SK-N-SH treated with all-trans-retinoic acid at 6 μM for 48 hours (cell line): ENCODE measurements at regions not wholly inside any gene's neighbourhood (a gene's known extent, or its start where the extent isn't known, plus 50 kb on each side); places are given as distances from the start of the nearest gene placed in this dataset.

ENCODE experiments used
- ATAC-seq: fragments of 200-7000 bp; cut with Tn5 transposase; 3 replicates; pipeline ENCODE4 v1.9.1; 2020; ENCODE audit warnings: mild to moderate bottlenecking, moderate library complexity
- ARNTL ChIP-seq: fragments of 450-650 bp; formaldehyde crosslinking; IDR thresholded peaks from 2 replicates; pipeline ENCODE4 v1.5.0; 2020; ENCODE audit warnings: low read depth, mild to moderate bottlenecking, moderate library complexity, borderline replicate concordance
- BACH2 ChIP-seq: fragments of 250-450 bp; sonication (Bioruptor Pico); IDR thresholded peaks from 2 replicates; pipeline ENCODE4 v1.9.0; 2021; ENCODE audit warnings: mild to moderate bottlenecking, borderline replicate concordance
- CREB5 ChIP-seq: fragments of 250-450 bp; sonication (Bioruptor Pico); IDR thresholded peaks from 2 replicates; pipeline ENCODE4 v1.5.1; 2020; ENCODE audit warnings: low read depth, mild to moderate bottlenecking, moderate library complexity
- CSDC2 ChIP-seq: fragments of 250-450 bp; sonication (Bioruptor Pico); IDR thresholded peaks from 2 replicates; pipeline ENCODE4 v1.5.0; 2020; ENCODE audit warnings: mild to moderate bottlenecking, moderate library complexity
- CSRNP3 ChIP-seq: fragments of 250-450 bp; sonication (Bioruptor Pico); IDR thresholded peaks from 2 replicates; pipeline ENCODE4 v1.5.1; 2021; ENCODE audit warnings: mild to moderate bottlenecking, moderate library complexity
- ESRRG ChIP-seq: fragments of 250-450 bp; sonication (Bioruptor Pico); IDR thresholded peaks from 2 replicates; pipeline ENCODE4 v1.6.1; 2021; ENCODE audit warnings: mild to moderate bottlenecking
- GLIS3 ChIP-seq: fragments of 250-450 bp; sonication (Bioruptor Pico); IDR thresholded peaks from 2 replicates; pipeline ENCODE4 v1.5.0; 2020; ENCODE audit warnings: mild to moderate bottlenecking, moderate library complexity
- ISL1 ChIP-seq: fragments of 250-450 bp; sonication (Bioruptor Pico); IDR thresholded peaks from 2 replicates; pipeline ENCODE4 v2.1.2; 2022; ENCODE audit warnings: mild to moderate bottlenecking, moderate library complexity
- OSR1 ChIP-seq: fragments of 250-450 bp; sonication (Bioruptor Pico); IDR thresholded peaks from 2 replicates; pipeline ENCODE4 v1.8.0; 2022; ENCODE audit warnings: moderate library complexity, mild to moderate bottlenecking, inconsistent platforms
- POU6F1 ChIP-seq: fragments of 250-450 bp; sonication (Bioruptor Pico); IDR thresholded peaks from 2 replicates; pipeline ENCODE4 v1.8.0; 2021; ENCODE audit warnings: low read depth, mild to moderate bottlenecking, moderate library complexity, borderline replicate concordance
- PPARA ChIP-seq: fragments of 250-450 bp; sonication (Bioruptor Pico); IDR thresholded peaks from 2 replicates; pipeline ENCODE4 v1.5.0; 2020; ENCODE audit warnings: mild to moderate bottlenecking, borderline replicate concordance
- RARB ChIP-seq: fragments of 250-450 bp; sonication (Bioruptor Pico); IDR thresholded peaks from 2 replicates; pipeline ENCODE4 v1.8.0; 2021; ENCODE audit warnings: mild to moderate bottlenecking, moderate library complexity
- SNAI2 ChIP-seq: fragments of 250-450 bp; sonication (Bioruptor Pico); IDR thresholded peaks from 2 replicates; pipeline ENCODE4 v1.5.0; 2020; ENCODE audit warnings: mild to moderate bottlenecking, moderate library complexity
- TCF4 ChIP-seq: fragments of 250-450 bp; sonication (Bioruptor Pico); IDR thresholded peaks from 2 replicates; pipeline ENCODE4 v1.8.0; 2021; ENCODE audit warnings: mild to moderate bottlenecking, moderate library complexity, borderline replicate concordance
- TOX ChIP-seq: fragments of 250-450 bp; sonication (Bioruptor Pico); IDR thresholded peaks from 2 replicates; pipeline ENCODE4 v1.8.0; 2021; ENCODE audit warnings: mild to moderate bottlenecking, moderate library complexity, borderline replicate concordance
- ZC3H10 ChIP-seq: fragments of 250-450 bp; sonication (Bioruptor Pico); IDR thresholded peaks from 2 replicates; pipeline ENCODE4 v1.5.1; 2021; ENCODE audit warnings: mild to moderate bottlenecking, moderate library complexity
- ZFP3 ChIP-seq: fragments of 250-450 bp; sonication (Bioruptor Pico); IDR thresholded peaks from 2 replicates; pipeline ENCODE4 v1.5.0; 2020; ENCODE audit warnings: mild to moderate bottlenecking, moderate library complexity
- ZFP30 ChIP-seq: fragments of 450-650 bp; formaldehyde crosslinking; IDR thresholded peaks from 2 replicates; pipeline ENCODE4 v1.5.0; 2022; ENCODE audit warnings: mild to moderate bottlenecking, moderate library complexity
- ZNF565 ChIP-seq: fragments of 450-650 bp; formaldehyde crosslinking; conservative IDR thresholded peaks from 2 replicates; pipeline ENCODE4 v1.5.0; 2020; ENCODE audit warnings: low read depth, mild to moderate bottlenecking, moderate library complexity
- ZNF70 ChIP-seq: fragments of 450-650 bp; formaldehyde crosslinking; IDR thresholded peaks from 2 replicates; pipeline ENCODE4 v1.5.0; 2020; ENCODE audit warnings: mild to moderate bottlenecking, moderate library complexity
- ZNF8 ChIP-seq: fragments of 450-650 bp; formaldehyde crosslinking; IDR thresholded peaks from 2 replicates; pipeline ENCODE4 v1.5.0; 2020; ENCODE audit warnings: mild to moderate bottlenecking, moderate library complexity
- TF ChIP-seq, protein P1 (sequence below): fragments of 250-450 bp; sonication (Bioruptor Pico); IDR thresholded peaks from 2 replicates; pipeline ENCODE4 v1.5.0; 2020; ENCODE audit warnings: mild to moderate bottlenecking, moderate library complexity

DNA sequence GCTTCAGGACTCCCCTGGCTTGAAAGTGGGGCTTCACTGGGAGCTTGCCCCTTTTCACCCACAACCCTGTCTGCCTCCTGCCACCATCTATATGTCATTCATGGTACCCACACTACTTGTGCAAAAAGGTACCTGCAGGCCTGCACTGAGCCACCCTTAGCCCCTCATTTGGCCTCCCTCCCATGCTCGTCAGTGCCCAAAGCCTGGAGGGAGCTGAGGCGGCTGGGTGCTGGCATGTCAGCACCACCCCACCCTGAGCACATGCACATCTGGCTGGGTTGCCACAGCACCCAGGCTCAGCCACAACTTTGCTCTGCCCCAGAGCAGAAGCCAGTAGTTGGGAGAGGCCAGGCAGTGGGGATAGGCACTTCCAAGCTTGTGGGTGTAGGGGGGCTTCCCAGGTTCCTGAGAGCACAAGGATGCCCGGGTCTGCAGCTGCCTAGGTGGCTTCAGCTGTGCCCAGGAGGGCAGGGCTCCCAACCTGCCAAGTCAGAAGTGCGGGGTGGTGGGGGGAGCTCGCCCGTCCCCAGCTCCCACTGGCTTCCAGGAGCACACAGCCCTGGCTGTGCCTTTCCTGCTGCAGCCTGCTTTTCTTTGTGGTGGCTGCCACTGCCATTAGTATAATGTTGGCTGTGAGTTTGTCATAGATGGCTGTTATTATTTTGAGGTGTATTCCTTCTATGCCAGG, 1054.6 kb upstream of the EPHA6 start:
- TF ChIP-seq ZNF565: no peak
- no peak for TF ChIP-seq ZFP30
- TF ChIP-seq, protein P1, sequence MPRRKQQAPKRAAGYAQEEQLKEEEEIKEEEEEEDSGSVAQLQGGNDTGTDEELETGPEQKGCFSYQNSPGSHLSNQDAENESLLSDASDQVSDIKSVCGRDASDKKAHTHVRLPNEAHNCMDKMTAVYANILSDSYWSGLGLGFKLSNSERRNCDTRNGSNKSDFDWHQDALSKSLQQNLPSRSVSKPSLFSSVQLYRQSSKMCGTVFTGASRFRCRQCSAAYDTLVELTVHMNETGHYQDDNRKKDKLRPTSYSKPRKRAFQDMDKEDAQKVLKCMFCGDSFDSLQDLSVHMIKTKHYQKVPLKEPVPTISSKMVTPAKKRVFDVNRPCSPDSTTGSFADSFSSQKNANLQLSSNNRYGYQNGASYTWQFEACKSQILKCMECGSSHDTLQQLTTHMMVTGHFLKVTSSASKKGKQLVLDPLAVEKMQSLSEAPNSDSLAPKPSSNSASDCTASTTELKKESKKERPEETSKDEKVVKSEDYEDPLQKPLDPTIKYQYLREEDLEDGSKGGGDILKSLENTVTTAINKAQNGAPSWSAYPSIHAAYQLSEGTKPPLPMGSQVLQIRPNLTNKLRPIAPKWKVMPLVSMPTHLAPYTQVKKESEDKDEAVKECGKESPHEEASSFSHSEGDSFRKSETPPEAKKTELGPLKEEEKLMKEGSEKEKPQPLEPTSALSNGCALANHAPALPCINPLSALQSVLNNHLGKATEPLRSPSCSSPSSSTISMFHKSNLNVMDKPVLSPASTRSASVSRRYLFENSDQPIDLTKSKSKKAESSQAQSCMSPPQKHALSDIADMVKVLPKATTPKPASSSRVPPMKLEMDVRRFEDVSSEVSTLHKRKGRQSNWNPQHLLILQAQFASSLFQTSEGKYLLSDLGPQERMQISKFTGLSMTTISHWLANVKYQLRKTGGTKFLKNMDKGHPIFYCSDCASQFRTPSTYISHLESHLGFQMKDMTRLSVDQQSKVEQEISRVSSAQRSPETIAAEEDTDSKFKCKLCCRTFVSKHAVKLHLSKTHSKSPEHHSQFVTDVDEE: no peak
- TF ChIP-seq ARNTL (CRISPR knock-in tag): no peak
- TF ChIP-seq CSRNP3 (CRISPR knock-in tag): no peak
- TF ChIP-seq ZNF8 (CRISPR knock-in tag): no peak
- no peak for TF ChIP-seq PPARA (CRISPR knock-in tag)
- no peak for TF ChIP-seq TOX (CRISPR knock-in tag)
- no peak for TF ChIP-seq CREB5 (CRISPR knock-in tag)
- TF ChIP-seq ZFP3 (CRISPR knock-in tag): no peak
- TF ChIP-seq TCF4 (CRISPR knock-in tag): no peak
- TF ChIP-seq ZC3H10: no peak
- TF ChIP-seq SNAI2 (CRISPR knock-in tag): no peak
- TF ChIP-seq POU6F1 (CRISPR knock-in tag): no peak
- no peak for TF ChIP-seq ZNF70 (CRISPR knock-in tag)
- no peak for TF ChIP-seq RARB (CRISPR knock-in tag)
- no peak for TF ChIP-seq ESRRG
- no peak for TF ChIP-seq GLIS3 (CRISPR knock-in tag)
- TF ChIP-seq OSR1 (CRISPR knock-in tag): no peak
- no peak for TF ChIP-seq ISL1 (CRISPR knock-in tag)
- no peak for ATAC-seq

DNA sequence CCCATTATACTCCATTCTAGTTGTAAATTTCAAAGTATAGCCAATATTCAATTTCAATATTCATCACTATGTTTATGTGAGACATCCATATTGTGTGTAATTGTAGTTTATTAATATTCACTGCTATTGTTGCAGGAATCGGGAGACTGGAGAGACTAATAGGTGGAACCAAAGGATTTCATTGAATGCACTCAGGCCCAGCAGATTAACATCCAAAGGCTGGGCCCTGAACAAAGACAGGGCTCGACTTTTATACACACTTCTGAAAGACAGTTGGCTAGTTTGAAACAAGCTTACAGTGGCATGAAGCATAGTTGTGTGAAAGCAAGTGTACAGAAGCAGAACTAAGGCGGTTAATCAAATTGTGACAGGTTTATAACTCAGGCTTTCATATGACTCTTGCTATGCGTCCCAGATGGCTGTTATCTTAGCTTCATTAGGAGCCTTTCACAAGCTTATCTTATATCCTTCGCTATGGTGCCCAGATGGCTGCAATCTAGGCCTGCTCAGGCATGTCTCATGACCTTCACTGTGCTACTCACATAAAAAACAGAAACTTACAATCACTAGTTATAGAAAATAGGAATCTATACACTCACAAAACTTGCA, 1038.8 kb upstream of the EPHA6 start:
- no peak for ATAC-seq
- TF ChIP-seq BACH2 (no peak), ARNTL (CRISPR knock-in tag) (no peak), RARB (CRISPR knock-in tag) (no peak), ZNF565 (no peak), POU6F1 (CRISPR knock-in tag) (no peak), PPARA (CRISPR knock-in tag) (no peak), ZNF70 (CRISPR knock-in tag) (no peak), OSR1 (CRISPR knock-in tag) (no peak), ESRRG (no peak), CSDC2 (CRISPR knock-in tag) (no peak), GLIS3 (CRISPR knock-in tag) (no peak)
